ENCODE measurements at regions not wholly inside any gene's neighbourhood (a gene's known extent, or its start where the extent isn't known, plus 50 kb on each side); places are given as distances from the start of the nearest gene placed in this dataset.

DNA sequence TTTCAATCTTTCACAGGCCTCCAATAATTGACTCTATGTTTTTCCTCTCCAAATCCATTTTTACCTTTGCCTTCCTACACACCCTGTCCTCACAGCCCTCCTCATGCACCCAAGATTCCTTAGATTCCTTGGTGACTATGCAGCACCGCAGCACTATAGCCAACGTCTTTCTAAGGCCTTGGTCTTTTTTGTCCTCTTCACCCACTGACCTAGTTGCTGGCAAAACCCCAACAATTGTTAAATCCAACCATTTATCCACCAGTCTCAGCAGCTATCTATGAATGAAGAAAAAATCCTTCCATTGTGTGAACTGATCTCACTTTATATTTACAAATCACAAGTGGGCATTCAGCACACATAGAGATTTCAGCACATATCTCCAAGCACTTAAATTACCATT, 203.9 kb downstream of the VGLL3 start:
- TF ChIP-seq, protein P1, sequence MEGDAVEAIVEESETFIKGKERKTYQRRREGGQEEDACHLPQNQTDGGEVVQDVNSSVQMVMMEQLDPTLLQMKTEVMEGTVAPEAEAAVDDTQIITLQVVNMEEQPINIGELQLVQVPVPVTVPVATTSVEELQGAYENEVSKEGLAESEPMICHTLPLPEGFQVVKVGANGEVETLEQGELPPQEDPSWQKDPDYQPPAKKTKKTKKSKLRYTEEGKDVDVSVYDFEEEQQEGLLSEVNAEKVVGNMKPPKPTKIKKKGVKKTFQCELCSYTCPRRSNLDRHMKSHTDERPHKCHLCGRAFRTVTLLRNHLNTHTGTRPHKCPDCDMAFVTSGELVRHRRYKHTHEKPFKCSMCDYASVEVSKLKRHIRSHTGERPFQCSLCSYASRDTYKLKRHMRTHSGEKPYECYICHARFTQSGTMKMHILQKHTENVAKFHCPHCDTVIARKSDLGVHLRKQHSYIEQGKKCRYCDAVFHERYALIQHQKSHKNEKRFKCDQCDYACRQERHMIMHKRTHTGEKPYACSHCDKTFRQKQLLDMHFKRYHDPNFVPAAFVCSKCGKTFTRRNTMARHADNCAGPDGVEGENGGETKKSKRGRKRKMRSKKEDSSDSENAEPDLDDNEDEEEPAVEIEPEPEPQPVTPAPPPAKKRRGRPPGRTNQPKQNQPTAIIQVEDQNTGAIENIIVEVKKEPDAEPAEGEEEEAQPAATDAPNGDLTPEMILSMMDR (conservative IDR thresholded peaks at IDR 0.05; ENCODE audit: low read length): no peak
- TF ChIP-seq EZH2phosphoT487 (IDR thresholded peaks at IDR 0.05; ENCODE audit: borderline replicate concordance, low read depth, low read length): no peak

All from OCI-LY7 (cell line).